LNCAP (cell line): ENCODE measurements at regions not wholly inside any gene's neighbourhood (a gene's known extent, or its start where the extent isn't known, plus 50 kb on each side); places are given as distances from the start of the nearest gene placed in this dataset.

Source experiments
- TF ChIP-seq, protein P1 (sequence below): fragments of 450-650 bp; IDR thresholded peaks from 2 replicates; pipeline ENCODE4 v1.5.1; 2017; ENCODE audit warnings: mild to moderate bottlenecking

DNA sequence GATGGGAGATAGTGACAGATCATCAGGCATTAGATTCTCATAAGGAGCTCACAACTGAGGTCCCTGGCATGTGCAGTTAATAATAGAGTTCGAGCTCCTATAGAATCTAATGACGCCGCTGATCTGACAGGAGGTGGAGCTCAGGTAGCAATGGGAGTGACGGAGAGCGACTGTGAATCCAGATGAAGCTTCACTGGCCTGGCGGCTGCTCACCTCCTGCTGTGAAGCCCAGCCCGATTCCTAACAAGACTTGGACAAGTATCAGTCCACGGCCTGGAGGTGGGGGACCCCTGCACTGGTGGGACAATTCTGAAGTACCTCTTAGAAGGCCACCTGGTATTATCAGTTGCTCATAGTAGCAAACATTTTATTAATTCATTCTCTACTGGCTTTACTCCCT lies 377.9 kb upstream of the ITGA1 start:
- TF ChIP-seq, protein P1, sequence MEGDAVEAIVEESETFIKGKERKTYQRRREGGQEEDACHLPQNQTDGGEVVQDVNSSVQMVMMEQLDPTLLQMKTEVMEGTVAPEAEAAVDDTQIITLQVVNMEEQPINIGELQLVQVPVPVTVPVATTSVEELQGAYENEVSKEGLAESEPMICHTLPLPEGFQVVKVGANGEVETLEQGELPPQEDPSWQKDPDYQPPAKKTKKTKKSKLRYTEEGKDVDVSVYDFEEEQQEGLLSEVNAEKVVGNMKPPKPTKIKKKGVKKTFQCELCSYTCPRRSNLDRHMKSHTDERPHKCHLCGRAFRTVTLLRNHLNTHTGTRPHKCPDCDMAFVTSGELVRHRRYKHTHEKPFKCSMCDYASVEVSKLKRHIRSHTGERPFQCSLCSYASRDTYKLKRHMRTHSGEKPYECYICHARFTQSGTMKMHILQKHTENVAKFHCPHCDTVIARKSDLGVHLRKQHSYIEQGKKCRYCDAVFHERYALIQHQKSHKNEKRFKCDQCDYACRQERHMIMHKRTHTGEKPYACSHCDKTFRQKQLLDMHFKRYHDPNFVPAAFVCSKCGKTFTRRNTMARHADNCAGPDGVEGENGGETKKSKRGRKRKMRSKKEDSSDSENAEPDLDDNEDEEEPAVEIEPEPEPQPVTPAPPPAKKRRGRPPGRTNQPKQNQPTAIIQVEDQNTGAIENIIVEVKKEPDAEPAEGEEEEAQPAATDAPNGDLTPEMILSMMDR, result no peak

DNA sequence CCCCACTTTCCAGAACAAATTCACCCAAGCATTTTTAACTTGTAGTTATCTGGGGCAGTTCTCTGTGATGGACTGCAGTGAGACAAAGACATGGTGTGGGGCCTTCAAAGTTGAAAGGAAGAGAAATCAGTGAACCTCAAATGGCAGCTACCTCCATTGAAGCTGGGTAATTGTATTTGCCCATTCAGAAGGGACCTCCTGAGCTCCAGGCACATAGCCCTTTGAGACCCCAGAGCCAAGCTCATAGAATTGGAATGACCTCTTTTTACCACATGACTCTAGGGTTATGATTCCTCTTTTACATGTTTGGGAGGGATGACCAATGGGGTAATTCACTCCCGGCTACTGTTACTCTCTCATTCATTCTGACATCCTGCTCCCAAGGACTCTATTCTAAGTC lies 368.4 kb upstream of the ITGA1 start:
- TF ChIP-seq, protein P1, result no peak

DNA sequence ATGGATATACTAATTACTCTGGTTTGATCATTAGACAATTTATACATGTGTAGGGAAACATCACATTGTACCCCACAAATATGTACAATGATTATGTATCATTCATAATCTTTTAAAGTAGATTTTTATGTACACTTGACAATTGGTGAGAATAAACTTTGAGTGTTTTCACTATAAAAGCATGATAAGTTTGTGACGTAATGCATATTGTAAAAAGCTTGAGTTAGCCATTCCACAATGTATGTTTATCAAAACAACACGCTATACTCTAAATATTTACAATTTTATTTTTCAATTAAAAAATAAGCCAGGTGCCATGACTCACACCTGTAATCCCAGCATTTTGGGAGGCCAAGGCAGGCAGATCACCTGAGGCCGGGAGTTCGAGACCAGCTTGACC lies 360.1 kb upstream of the ITGA1 start:
- TF ChIP-seq, protein P1, result no peak

DNA sequence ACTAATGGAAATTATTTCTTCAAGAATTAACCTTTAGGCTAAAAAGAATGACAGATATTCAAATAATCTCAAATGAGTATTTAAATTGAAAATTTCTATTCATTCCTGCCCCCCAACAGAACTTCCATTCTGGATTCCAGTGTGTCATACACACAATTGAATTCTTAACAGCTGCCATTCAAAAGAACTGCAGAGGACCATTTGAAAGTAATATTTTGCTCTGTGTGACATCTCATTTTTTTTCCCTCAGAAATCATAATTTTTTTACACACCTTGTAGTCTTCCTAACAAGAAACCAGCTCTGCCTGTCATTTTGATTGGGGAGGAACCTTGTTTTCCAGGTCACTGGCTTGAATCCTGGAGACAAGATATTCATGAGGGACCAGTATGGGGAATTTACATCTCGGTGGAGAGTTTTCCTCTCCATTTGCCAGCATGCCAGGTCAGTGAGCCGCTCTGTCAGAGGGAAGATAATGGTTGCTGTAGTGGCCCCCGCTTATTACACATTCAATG lies 358.7 kb upstream of the ITGA1 start:
- TF ChIP-seq, protein P1, result no peak

DNA sequence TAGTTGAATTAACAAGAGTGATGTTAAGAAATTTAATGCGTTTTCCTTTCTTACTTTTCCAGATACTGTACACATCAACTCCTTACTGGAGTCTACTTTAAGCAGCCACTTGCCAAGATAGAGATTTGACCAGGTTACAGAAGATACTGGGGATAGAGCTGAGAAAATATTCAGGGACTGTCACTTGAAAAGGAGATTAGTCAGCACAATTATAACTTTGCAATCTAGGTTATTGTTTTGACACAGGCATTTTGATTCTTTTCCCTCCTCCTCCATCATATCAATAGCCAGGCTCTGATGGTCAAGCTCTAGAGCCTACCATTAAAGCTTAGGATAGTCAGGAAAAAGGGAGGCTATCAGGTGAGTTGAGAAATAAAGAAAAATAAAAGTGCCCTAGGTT lies 345.9 kb upstream of the ITGA1 start:
- TF ChIP-seq, protein P1, result no peak

DNA sequence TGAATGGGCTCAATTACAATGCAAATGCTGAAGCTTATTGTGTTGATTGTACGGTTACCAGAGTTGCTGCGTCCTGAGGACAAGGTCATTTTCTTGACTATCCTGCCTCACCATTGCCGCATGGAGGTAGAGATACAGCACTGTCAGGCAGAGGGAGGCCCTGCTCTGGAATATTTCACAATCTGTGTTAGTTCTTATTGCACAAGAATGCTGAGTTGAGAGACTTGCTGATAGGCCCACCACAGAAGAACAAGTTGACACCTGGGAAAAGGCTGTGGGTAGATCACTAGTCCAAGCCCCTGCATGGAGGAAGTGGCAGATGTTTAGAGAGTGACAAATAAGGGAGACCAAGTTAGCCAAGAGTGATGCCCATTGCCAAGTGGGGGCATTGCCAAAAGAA lies 344.5 kb upstream of the ITGA1 start:
- TF ChIP-seq, protein P1, result no peak

DNA sequence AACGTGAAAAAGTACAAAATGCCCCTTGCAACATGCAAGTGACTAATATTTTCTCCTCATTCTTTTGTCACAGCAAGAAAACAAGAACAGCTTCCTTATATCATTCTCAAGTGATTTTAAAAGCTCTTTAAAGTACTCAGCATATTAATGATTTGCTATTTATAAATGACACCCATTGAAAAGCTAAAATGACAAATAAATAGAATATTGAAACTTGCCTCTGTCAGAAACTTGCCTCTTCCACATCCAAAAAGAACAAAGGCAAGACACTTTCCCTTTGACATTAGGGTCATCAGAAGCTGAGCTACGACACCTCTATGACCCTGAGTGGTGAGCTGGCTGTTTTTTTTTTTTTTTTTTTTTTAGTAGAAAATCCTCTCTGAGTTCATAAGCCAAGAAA lies 339.6 kb upstream of the ITGA1 start:
- TF ChIP-seq, protein P1, result no peak

DNA sequence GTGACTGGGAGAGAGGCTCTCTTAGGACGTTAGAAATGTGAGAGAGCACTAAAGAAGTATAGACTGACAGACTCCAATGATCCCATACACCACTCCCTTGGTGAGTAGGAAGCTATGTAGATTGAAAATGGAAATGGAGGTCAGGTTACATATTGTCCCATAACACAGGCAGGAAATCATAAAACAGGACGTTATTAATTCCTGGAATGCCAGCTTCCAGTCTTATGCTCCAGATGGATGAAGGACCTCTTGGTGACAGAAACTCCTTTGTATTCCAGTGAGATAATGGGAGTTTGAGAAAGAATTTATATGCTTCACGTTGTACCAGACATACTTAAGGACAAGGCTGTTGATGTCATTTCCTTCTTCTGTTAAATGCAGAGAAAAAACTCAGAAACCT lies 338.2 kb upstream of the ITGA1 start:
- TF ChIP-seq, protein P1, result no peak
